Neural cell (in vitro differentiated cells): ENCODE measurements at regions not wholly inside any gene's neighbourhood (a gene's known extent, or its start where the extent isn't known, plus 50 kb on each side); places are given as distances from the start of the nearest gene placed in this dataset.

Experiments used
- H2AFZ ChIP-seq: fragments of 200-600, 300-800 bp; sonication (generic), shearing (Covaris generic); 2 replicates; pipeline ENCODE4 v1.6.0; 2014; ENCODE audit warnings: low read depth, mild to moderate bottlenecking, antibody characterized with exemption, low read length, moderate library complexity
- H3F3A ChIP-seq: fragments of 200-600 bp; shearing (Covaris generic); 2 replicates; pipeline ENCODE4 v1.6.1; 2016; ENCODE audit warnings: mild to moderate bottlenecking, moderate library complexity, mixed read lengths, antibody characterized with exemption, low read length; ENCODE audit not compliant: insufficient read depth, poor library complexity, severe bottlenecking
- H3K27ac ChIP-seq: fragments of 200-600, 300-800 bp; sonication (generic), shearing (Covaris generic); 2 replicates; pipeline ENCODE4 v1.5.1; 2014; ENCODE audit warnings: mild to moderate bottlenecking, low read length, moderate library complexity
- H3K27me3 ChIP-seq: fragments of 300-800, 200-600 bp; sonication (generic), shearing (Covaris generic); 2 replicates; pipeline ENCODE4 v1.6.0; 2014; ENCODE audit warnings: mild to moderate bottlenecking, low read depth, low read length, moderate library complexity; ENCODE audit not compliant: insufficient read depth
- H3K36me3 ChIP-seq: fragments of 300-800, 200-600 bp; sonication (generic), shearing (Covaris generic); 2 replicates; pipeline ENCODE4 v1.5.1; 2014; ENCODE audit warnings: mild to moderate bottlenecking, antibody characterized with exemption, low read length, moderate library complexity; ENCODE audit not compliant: insufficient read depth
- H3K4me2 ChIP-seq: fragments of 300-800, 200-600 bp; sonication (generic), shearing (Covaris generic); 2 replicates; pipeline ENCODE4 v1.6.0; 2014; ENCODE audit warnings: mild to moderate bottlenecking, low read length
- H3K4me3 ChIP-seq: fragments of 300-800, 200-600 bp; sonication (generic), shearing (Covaris generic); 2 replicates; pipeline ENCODE4 v1.5.1; 2014; ENCODE audit warnings: mild to moderate bottlenecking, low read length, moderate library complexity
- H3K79me2 ChIP-seq: fragments of 200-600 bp; shearing (Covaris generic); replicated peaks from 2 replicates; pipeline ENCODE4 v1.6.0; 2014; ENCODE audit warnings: mild to moderate bottlenecking, low read length, moderate library complexity; ENCODE audit not compliant: insufficient read depth
- H3K9ac ChIP-seq: fragments of 300-800, 200-600 bp; sonication (generic), shearing (Covaris generic); 2 replicates; pipeline ENCODE4 v1.6.1; 2016; ENCODE audit warnings: mild to moderate bottlenecking, low read length, mixed read lengths
- H3K9me2 ChIP-seq: fragments of 200-600 bp; shearing (Covaris generic); 2 replicates; pipeline ENCODE4 v1.6.1; 2016; ENCODE audit warnings: mild to moderate bottlenecking, low read length, mixed read lengths; ENCODE audit not compliant: insufficient read depth
- H3K9me3 ChIP-seq: fragments of 200-600, 300-800 bp; sonication (generic), shearing (Covaris generic); 2 replicates; pipeline ENCODE4 v1.6.1; 2016; ENCODE audit warnings: mild to moderate bottlenecking, mixed run types, low read length, moderate library complexity, mixed read lengths
- H4K20me1 ChIP-seq: fragments of 200-600 bp; shearing (Covaris generic); 2 replicates; pipeline ENCODE4 v1.6.1; 2016; ENCODE audit warnings: mild to moderate bottlenecking, mixed run types; ENCODE audit not compliant: insufficient read depth
- EP300 ChIP-seq: fragments of 450-650 bp; conservative IDR thresholded peaks from 2 replicates; pipeline ENCODE4 v1.6.1; 2014; ENCODE audit warnings: antibody characterized with exemption, mild to moderate bottlenecking, moderate library complexity; ENCODE audit not compliant: poor library complexity, severe bottlenecking
- MXI1 ChIP-seq: fragments of 450-650 bp; conservative IDR thresholded peaks from 2 replicates; pipeline ENCODE4 v1.6.1; 2014; ENCODE audit warnings: antibody characterized with exemption, mild to moderate bottlenecking; ENCODE audit not compliant: poor library complexity, severe bottlenecking
- POLR2AphosphoS5 ChIP-seq: IDR thresholded peaks from 2 replicates; pipeline ENCODE4 v1.6.1; 2012
- RAD21 ChIP-seq: fragments of 450-650 bp; conservative IDR thresholded peaks from 2 replicates; pipeline ENCODE4 v1.6.1; 2014; ENCODE audit warnings: antibody characterized with exemption, mild to moderate bottlenecking, moderate library complexity
- TF ChIP-seq, protein P1 (sequence below): fragments of 450-650 bp; IDR thresholded peaks from 2 replicates; pipeline ENCODE4 v1.5.1; 2014; ENCODE audit warnings: antibody characterized with exemption, mild to moderate bottlenecking, moderate library complexity; ENCODE audit not compliant: poor library complexity, severe bottlenecking
- TF ChIP-seq, protein P2 (sequence below): IDR thresholded peaks from 2 replicates; pipeline ENCODE4 v1.6.1; 2012; ENCODE audit warnings: borderline replicate concordance

DNA sequence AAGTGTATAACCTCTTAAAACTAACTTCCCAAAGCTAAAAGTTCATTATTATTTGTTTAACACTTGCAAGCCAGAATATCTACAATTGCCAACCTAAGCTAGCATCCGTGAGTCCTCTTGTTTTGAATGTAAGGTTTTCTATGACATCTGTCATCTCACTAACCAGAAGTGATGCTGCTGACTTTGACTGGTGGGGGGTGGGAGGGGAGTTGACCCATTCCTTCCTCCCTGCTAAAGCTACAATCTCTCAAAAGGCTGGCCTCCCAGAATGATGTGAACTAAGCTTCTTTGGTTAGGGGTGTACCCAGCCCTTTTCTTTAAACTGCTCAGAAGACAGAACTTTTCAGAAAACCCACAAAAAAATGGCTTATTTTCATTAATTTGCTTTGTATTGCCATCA, 280.6 kb downstream of the ZEB2 start:
- Histone ChIP-seq H3K4me3 (no peak overlapping the region), H3K4me2 (no peak overlapping the region), H3K36me3 (no peaks in the 10 kb centered on the region)

DNA sequence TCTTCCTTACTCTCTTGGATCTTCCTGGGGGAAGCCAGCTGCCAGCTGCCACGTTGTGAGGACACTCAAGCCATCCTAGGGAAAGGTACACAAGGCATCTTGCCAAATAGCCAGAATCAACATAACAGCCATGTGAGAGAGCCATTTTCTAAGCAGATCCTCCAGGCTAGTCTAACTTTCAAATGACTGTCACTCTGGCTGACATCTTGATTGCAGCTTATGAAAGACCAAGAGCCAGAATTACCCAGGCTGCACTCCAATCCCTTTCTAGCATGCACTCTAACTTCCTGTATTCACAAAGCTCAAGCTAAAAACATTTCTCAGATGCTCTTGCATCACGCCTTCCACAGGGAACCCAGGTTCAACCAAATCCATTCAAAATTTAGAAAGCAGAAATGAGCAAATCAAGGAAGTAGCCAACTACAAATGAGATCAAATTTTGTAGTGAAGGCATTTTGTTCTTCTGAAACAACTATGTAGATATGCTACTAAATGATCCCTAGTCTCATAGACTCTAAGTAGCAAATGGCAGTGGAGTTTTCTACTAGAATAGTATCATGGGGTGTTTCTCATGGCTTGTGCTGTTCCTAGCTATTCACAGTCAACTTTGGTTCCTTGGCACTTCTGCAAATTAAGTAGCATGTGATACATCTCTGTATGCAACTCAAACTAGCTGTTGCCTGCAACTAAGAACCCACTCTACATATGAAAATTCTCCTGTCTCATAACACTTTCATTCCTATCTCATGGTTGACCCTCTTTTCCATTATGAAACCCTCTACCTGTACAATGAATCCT, 281.9 kb downstream of the ZEB2 start:
- peaks cover 3% of the 10 kb centered on the region for H3F3A ChIP-seq
- H3K9me2 ChIP-seq = no peaks in the 10 kb centered on the region
- peak; percentile 37 for TF ChIP-seq EP300
- TF ChIP-seq, protein P1, sequence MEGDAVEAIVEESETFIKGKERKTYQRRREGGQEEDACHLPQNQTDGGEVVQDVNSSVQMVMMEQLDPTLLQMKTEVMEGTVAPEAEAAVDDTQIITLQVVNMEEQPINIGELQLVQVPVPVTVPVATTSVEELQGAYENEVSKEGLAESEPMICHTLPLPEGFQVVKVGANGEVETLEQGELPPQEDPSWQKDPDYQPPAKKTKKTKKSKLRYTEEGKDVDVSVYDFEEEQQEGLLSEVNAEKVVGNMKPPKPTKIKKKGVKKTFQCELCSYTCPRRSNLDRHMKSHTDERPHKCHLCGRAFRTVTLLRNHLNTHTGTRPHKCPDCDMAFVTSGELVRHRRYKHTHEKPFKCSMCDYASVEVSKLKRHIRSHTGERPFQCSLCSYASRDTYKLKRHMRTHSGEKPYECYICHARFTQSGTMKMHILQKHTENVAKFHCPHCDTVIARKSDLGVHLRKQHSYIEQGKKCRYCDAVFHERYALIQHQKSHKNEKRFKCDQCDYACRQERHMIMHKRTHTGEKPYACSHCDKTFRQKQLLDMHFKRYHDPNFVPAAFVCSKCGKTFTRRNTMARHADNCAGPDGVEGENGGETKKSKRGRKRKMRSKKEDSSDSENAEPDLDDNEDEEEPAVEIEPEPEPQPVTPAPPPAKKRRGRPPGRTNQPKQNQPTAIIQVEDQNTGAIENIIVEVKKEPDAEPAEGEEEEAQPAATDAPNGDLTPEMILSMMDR = no peak
- no peak for TF ChIP-seq RAD21
- H3K9me3 ChIP-seq = no peaks in the 10 kb centered on the region
- no peaks in the 10 kb centered on the region for H3K79me2 ChIP-seq
- no peaks in the 10 kb centered on the region for H3K36me3 ChIP-seq
- H2AFZ ChIP-seq = no peak overlapping the region
- H4K20me1 ChIP-seq = no peaks in the 10 kb centered on the region
- no peak overlapping the region for H3K4me3 ChIP-seq
- H3K9ac ChIP-seq = no peak overlapping the region
- H3K4me2 ChIP-seq = no peak overlapping the region
- H3K27me3 ChIP-seq = no peaks in the 10 kb centered on the region
- no peak overlapping the region for H3K27ac ChIP-seq

More for the DNA sequence above, 280.6 kb downstream of the ZEB2 start:
- Histone ChIP-seq H3K27me3 (no peaks in the 10 kb centered on the region), H2AFZ (no peak overlapping the region), H3K79me2 (no peaks in the 10 kb centered on the region), H3K27ac (no peak overlapping the region), H3F3A (peaks cover 3% of the 10 kb centered on the region), H3K9me3 (no peaks in the 10 kb centered on the region), H4K20me1 (no peaks in the 10 kb centered on the region), H3K9me2 (no peaks in the 10 kb centered on the region), H3K9ac (no peak overlapping the region)
- TF ChIP-seq POLR2AphosphoS5 (no peak), MXI1 (no peak), RAD21 (no peak)
- TF ChIP-seq, protein P1 = no peak
- TF ChIP-seq, protein P2, sequence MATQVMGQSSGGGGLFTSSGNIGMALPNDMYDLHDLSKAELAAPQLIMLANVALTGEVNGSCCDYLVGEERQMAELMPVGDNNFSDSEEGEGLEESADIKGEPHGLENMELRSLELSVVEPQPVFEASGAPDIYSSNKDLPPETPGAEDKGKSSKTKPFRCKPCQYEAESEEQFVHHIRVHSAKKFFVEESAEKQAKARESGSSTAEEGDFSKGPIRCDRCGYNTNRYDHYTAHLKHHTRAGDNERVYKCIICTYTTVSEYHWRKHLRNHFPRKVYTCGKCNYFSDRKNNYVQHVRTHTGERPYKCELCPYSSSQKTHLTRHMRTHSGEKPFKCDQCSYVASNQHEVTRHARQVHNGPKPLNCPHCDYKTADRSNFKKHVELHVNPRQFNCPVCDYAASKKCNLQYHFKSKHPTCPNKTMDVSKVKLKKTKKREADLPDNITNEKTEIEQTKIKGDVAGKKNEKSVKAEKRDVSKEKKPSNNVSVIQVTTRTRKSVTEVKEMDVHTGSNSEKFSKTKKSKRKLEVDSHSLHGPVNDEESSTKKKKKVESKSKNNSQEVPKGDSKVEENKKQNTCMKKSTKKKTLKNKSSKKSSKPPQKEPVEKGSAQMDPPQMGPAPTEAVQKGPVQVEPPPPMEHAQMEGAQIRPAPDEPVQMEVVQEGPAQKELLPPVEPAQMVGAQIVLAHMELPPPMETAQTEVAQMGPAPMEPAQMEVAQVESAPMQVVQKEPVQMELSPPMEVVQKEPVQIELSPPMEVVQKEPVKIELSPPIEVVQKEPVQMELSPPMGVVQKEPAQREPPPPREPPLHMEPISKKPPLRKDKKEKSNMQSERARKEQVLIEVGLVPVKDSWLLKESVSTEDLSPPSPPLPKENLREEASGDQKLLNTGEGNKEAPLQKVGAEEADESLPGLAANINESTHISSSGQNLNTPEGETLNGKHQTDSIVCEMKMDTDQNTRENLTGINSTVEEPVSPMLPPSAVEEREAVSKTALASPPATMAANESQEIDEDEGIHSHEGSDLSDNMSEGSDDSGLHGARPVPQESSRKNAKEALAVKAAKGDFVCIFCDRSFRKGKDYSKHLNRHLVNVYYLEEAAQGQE = no peak
